ENCODE measurements at regions not wholly inside any gene's neighbourhood (a gene's known extent, or its start where the extent isn't known, plus 50 kb on each side); places are given as distances from the start of the nearest gene placed in this dataset.
"Not testable (repeated sequence)": the region's sequence is repeated elsewhere in the genome, so short reads cannot be mapped to it uniquely, and the experiment has no call there.

GRCh38 chr6:140192018-140192417 lies 817.6 kb upstream of the CITED2 start:
- no peak for DNase-seq

GRCh38 chr6:140189263-140189662 lies 814.8 kb upstream of the CITED2 start:
- not testable (repeated sequence) for DNase-seq

DNA sequence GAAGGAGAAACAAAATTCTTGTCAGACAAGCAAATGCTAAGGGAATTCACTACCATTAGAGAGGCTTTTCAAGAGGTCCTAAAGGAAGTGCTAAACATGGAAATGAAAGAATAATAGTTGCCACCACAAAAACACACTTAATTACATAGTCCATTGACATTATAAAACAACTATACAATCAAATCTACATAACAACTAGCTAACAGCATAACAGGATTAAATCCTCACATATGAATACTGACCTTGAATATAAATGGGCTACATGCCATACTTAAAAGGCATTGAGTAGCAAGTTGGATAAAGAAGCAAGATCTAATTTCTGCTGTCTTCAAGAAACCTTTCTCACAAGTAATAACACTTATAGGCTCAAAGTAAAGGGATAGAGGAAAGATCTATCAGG lies 811.5 kb upstream of the CITED2 start:
- no peak for DNase-seq

DNA sequence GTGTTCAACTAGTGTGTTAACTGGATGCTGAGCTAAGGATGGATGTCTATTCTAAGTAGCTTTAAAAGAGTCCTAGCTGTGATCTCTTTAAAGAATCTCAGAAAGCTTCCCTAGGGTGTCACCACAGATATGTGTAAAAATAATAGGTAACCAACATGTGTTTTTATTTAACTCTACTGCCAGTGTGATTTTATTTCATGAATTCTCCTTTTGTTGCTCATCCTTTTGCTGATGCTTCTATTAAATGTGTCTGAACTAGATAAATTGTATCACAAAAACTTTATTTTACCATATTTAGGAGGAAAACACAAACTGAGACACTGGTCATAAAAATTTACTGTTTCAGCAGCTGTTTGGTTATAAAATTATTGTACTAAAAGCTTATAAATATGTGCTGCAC lies 809.4 kb upstream of the CITED2 start:
- DNase-seq: no peak

GRCh38 chr6:140182821-140183220 lies 808.4 kb upstream of the CITED2 start:
- no peak for DNase-seq

DNA sequence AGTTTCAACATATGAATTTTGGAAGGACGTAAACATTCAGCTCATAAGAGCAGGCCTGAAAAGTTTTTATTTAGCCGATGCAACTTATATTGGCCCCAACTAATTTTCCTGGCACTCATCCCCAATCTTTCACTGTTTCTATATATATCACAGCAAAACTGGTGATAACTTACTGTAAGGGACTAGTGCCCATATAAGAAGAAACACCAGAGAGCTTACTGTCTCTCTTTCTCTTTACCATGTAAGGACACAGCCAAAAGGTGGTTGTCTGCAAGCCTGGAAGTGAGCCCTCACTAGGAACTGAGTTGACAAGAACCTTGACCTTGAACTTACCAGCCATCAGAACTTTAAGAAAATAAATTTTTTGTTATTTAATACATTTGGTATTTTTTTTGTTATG lies 807.4 kb upstream of the CITED2 start:
- DNase-seq: no peak

DNA sequence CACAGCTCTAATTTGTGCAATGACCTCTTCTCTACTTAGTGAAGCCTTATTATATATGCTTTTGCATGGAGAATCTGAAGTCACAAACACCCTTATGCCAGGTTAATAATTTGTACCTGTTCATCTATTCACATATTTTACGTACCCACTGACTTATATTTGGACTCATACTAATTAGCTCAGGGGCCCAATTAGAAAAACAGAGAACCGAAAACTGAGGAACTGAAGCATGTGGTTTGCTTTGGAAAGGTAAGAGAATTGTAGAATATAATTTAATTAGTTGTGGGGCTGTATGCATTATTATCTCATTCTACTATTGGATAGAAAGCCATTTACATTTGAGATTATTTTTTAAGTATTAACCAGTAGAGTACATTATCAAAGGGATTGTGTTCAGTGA lies 805.9 kb upstream of the CITED2 start:
- no peak for DNase-seq

- no peak for DNase-seq
Measured at GRCh38 chr6:140178935-140179334, 804.5 kb upstream of the CITED2 start.

GRCh38 chr6:140178520-140178919 lies 804.1 kb upstream of the CITED2 start:
- DNase-seq: no peak

DNA sequence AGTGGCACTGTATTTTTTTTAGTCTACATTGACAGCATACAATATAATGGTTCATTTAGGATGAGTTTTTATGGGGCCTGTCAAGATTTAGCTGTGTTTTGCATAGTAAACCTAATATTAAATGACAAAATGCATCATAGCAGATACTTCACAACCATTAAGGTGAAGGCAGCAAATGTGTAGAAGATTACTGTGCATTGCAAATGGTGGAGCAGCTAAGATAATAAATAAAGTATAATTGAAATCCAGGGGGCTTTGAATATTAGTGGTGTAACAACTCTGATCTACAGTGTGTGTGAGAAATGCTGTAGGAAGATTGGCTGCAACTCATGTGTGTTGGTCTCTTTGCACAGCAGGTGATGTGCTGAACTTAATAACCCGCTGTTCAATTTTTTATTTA lies 801.9 kb upstream of the CITED2 start:
- no peak for DNase-seq

GRCh38 chr6:140175486-140175885 lies 801.0 kb upstream of the CITED2 start:
- no peak for DNase-seq

- DNase-seq: no peak
Measured at GRCh38 chr6:140174524-140174923, 800.1 kb upstream of the CITED2 start.

DNA sequence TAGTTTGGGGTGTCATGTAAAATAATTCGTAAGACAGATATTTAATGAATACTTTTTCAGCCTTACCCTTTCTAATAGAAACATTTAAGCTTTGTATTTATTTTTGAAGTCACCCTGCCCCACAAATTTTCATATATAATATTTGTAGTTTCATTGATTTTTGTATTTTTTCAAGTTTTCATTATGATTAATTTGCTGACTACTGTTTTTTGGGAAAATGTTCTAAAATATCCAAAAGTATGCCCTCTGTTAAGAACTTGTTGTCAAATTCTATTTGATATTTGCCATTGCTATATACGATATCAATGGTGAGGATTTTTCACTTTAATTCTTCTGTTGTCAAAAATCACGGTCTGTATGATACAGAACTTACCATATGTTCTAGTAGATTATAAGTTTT lies 793.9 kb upstream of the CITED2 start:
- no peak for DNase-seq

GRCh38 chr6:140160909-140161308 lies 786.5 kb upstream of the CITED2 start:
- DNase-seq: no peak

- DNase-seq: no peak
Measured at GRCh38 chr6:140160494-140160893, 786.0 kb upstream of the CITED2 start.

- DNase-seq: no peak
Measured at GRCh38 chr6:140156131-140156530, 781.7 kb upstream of the CITED2 start.

DNA sequence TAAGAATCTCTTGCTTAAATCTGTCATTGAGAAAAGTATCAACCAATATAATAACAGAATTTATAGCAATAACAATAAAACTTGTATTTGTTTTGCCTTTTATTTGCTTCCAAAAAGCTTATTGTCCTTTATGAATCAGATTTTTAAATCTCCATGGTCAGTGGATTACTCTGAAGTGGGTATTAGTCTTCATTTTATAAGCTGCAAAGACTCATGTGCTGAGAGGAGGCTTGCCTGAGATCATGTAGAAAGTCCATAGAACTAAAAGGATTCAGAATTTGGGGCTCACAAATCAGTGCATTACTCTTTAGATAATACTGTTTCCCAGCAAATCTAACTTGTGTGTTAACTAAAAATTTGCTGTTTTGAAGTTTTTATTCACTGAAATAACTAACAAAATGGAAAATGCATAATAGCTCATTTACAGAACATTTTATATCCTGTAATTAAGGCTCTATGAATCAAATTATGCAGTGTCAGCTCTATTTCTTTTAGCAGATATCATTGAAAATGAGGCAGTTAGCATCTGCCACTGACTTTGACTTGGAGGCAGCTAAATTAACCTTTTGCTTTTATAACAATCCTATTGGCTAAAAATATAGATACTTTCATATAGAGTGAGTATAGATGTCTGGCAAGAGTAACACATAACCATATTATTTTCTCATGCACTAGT lies 781.1 kb upstream of the CITED2 start:
- DNase-seq: no peak

- DNase-seq: no peak
Measured at GRCh38 chr6:140153703-140154102, 779.3 kb upstream of the CITED2 start.

DNA sequence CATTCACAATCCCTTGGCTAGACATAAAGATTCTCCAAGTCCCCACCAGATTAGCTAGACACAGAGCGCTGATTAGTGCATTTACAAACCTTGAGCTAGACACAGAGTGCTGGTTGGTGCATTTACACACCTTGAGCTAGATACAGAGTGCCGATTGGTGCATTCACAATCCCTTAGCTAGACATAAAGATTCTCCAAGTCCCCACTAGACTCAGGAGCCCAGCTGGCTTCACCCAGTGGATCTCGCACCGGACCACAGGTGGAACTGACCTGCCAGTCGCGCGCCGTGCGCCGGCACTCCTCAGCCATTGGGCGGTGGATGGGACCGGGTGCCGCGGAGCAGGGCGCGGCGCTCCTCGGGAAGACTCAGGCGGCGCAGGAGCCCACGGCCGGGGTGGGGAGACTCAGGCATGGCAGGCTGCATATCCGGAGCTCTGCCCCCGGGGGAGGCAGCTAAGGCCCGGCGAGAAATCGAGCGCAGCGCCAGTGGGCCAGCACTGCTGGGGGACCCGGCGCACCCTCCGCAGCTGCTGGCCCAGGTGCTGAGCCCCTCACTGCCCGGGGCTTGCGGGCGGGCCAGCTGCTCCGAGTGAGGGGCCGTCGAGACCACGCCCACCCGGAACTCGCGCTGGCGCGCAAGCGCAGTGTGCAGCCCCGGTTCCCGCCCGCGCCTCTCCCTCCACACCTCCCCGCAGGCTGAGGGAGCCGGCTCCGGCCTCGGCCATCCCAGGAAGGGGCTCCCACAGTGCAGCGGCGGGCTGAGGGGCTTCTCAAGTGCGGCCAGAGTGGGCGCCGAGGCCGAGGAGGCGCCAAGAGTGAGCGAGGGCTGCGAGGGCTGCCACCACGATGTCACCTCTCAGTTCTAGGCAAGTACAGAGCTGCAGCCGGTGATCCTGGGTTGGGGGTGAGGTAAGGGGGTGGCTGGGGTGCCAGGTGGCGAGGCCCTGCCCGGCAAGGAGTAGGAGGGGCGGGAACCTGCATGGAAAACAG lies 773.7 kb upstream of the CITED2 start:
- DNase-seq: not testable (repeated sequence)

- DNase-seq: no peak
Measured at GRCh38 chr6:140140891-140141290, 766.4 kb upstream of the CITED2 start.

- no peak for DNase-seq
Measured at GRCh38 chr6:140138311-140139010, 764.0 kb upstream of the CITED2 start.

- DNase-seq: no peak
Measured at GRCh38 chr6:140134224-140134623, 759.8 kb upstream of the CITED2 start.

DNA sequence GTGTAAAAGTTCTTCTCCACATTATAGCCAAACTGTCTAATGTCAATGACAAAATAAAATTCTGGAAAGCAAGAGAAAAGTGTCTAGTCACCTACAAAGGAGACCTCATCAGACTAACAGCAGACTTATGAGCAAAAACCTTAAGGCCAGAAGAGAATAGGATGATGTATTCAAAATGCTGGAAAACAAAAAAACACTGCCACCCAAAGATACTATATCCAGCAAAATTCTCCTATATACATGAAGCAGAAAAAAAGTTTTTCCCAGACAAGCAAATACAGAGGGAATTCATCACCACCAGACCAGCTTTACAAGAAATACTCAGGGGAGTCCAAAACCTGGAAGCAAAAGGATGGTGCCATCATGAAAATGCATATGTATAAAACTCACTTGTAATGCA lies 755.6 kb upstream of the CITED2 start:
- DNase-seq: no peak

GRCh38 chr6:140124498-140124897 lies 750.0 kb upstream of the CITED2 start:
- DNase-seq: peak in 1 of 2 experiments; percentile 27

Measured in NCI-H526 (cell line).